ENCODE measurements at regions not wholly inside any gene's neighbourhood (a gene's known extent, or its start where the extent isn't known, plus 50 kb on each side); places are given as distances from the start of the nearest gene placed in this dataset.

DNA sequence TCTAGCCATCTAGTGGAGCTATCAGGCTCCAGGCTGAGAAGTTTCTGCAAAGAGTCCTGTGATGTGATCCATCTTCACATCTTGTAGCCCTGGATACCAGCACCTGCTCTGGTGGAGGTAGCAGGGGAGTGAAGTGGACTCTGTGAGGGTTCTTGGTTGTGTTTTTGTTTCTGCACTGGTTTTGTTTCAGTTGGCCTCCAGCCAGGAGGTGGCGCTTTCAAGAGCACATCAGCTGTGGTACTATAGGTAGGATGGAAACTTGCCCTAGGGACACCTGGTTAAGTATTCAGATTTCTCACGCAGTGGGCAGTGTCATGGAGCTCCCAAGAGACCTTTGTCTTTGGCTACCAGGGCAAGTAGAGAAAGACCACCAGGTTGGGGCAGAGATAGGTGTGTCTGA is 257.5 kb upstream of the SLC7A11 start:
- H3K4me3 ChIP-seq (ENCODE audit: low read depth, low read length), result no peak overlapping the region
- TF ChIP-seq, protein P1, sequence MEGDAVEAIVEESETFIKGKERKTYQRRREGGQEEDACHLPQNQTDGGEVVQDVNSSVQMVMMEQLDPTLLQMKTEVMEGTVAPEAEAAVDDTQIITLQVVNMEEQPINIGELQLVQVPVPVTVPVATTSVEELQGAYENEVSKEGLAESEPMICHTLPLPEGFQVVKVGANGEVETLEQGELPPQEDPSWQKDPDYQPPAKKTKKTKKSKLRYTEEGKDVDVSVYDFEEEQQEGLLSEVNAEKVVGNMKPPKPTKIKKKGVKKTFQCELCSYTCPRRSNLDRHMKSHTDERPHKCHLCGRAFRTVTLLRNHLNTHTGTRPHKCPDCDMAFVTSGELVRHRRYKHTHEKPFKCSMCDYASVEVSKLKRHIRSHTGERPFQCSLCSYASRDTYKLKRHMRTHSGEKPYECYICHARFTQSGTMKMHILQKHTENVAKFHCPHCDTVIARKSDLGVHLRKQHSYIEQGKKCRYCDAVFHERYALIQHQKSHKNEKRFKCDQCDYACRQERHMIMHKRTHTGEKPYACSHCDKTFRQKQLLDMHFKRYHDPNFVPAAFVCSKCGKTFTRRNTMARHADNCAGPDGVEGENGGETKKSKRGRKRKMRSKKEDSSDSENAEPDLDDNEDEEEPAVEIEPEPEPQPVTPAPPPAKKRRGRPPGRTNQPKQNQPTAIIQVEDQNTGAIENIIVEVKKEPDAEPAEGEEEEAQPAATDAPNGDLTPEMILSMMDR (IDR thresholded peaks at IDR 0.05; ENCODE audit: insufficient read depth, low read length, missing control alignments), result no peak
- ChIA-PET POLR2A (no interaction called here), CTCF (no interaction called here)
- no peak for DNase-seq (ENCODE audit: low read depth, low spot score)

DNA sequence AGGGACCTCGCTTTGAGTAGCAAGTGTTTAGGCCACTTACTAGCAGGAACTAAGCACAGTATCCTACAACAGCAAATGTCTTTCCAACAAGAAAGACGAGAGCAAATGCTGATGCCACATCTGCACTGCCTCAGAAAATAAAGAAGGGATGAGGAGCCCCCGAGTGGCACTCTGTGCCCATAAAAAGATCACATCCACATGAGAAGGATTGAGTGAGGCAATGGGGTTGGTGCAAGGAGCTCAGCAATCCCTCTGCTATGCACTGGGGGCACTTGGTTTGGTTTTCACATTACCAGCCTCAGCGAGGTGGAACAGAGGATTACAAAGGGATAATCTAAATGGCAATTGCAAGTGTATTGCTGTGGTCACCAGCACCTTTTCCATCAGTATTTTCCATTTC is 252.8 kb upstream of the SLC7A11 start:
- CTCF ChIA-PET, result interaction anchor here (0.7 kb wide), 1 partner anchor 338 kb away, joined by 3 read pairs; no protein-coding TSS in a partner anchor
- H3K4me3 ChIP-seq (ENCODE audit: low read depth, low read length), result no peak overlapping the region

DNA sequence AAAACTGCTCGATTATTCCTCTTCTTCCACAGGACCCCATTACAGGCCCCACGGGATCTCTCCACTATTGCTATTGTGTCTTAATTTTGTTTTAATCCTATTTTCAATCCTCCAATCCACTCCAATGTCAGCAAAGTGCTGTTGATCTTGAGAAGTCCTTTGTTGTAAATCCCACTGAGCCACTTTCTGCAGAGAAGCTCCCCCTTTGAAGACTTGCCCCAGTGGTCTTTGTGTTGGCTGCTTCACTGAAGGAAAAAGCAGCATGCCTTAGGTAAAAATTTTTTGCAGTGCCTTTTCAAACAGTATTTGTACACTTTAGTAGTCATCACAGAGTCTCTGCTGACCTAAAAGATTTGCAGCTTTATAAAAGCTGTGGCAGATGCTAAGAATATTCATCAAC is 252.0 kb upstream of the SLC7A11 start:
- TF ChIP-seq, protein P1 (IDR thresholded peaks at IDR 0.05; ENCODE audit: insufficient read depth, low read length, missing control alignments), result no peak
- no peak for DNase-seq (ENCODE audit: low read depth, low spot score)
- ChIA-PET POLR2A (no interaction called here), CTCF (interaction anchor here (1.0 kb wide), 1 partner anchor 11 kb away, joined by 3 read pairs; no protein-coding TSS in a partner anchor)
- H3K4me3 ChIP-seq (ENCODE audit: low read depth, low read length), result no peak overlapping the region

More for the DNA sequence above, 252.8 kb upstream of the SLC7A11 start:
- TF ChIP-seq, protein P1 (IDR thresholded peaks at IDR 0.05; ENCODE audit: insufficient read depth, low read length, missing control alignments), result no peak
- no peak for DNase-seq (ENCODE audit: low read depth, low spot score)
- POLR2A ChIA-PET, result no interaction called here

DNA sequence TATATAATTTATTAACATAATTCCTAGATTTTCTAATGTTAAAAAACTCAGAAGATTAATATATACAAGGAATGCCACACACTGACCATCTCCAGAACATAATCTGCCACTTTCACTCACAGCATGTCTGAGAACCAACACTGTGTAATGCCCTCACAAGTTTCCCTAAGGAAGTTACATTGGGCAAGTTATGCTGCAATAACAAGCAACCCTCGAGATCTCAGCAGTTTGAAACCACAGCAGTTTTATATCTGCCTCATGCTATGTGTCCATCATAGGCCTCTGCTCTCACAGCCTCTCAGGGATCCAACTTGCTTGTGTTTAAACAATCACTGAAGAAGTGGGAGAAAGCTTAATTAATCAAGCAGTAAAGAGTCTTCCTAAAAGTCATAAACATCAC is 250.0 kb upstream of the SLC7A11 start:
- CTCF ChIA-PET, result no interaction called here
- DNase-seq (ENCODE audit: low read depth, low spot score), result no peak
- no peak overlapping the region for H3K4me3 ChIP-seq (ENCODE audit: low read depth, low read length)
- POLR2A ChIA-PET, result no interaction called here
- TF ChIP-seq, protein P1 (IDR thresholded peaks at IDR 0.05; ENCODE audit: insufficient read depth, low read length, missing control alignments), result no peak

GRCh38 chr4:138488533-138488932 is 246.4 kb upstream of the SLC7A11 start:
- no peak for DNase-seq (ENCODE audit: low read depth, low spot score)
- ChIA-PET CTCF (interaction anchor here (1.1 kb wide), 1 partner anchor 382 kb away, joined by 3 read pairs; no protein-coding TSS in a partner anchor), POLR2A (no interaction called here)
- no peak overlapping the region for H3K4me3 ChIP-seq (ENCODE audit: low read depth, low read length)
- TF ChIP-seq, protein P1 (IDR thresholded peaks at IDR 0.05; ENCODE audit: insufficient read depth, low read length, missing control alignments), result no peak

DNA sequence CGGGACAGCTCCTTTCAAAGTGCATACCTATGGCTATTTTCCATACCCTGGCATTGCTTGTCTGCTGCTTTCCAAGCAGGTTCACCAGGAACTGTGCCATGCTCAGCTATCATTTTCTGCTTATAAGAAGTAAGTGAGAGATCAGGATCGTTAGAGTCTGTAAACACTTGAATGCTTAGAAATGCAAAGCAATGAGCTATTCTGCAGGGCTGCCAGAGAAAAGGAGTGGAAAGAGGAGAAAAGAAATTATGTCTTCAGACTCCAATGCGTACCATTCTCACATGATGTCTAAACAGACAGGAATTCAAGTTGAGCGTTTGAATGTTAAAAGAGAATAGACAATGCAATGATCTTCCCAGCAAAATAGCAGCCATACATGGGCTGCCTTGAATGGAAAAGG is 245.5 kb upstream of the SLC7A11 start:
- ChIA-PET CTCF (interaction anchor here (1.1 kb wide), 1 partner anchor 383 kb away, joined by 3 read pairs; no protein-coding TSS in a partner anchor), POLR2A (no interaction called here)
- TF ChIP-seq, protein P1 (IDR thresholded peaks at IDR 0.05; ENCODE audit: insufficient read depth, low read length, missing control alignments), result no peak
- H3K4me3 ChIP-seq (ENCODE audit: low read depth, low read length), result no peak overlapping the region
- no peak for DNase-seq (ENCODE audit: low read depth, low spot score)

Measured in AG04449 (cell line).